ENCODE measurements at regions not wholly inside any gene's neighbourhood (a gene's known extent, or its start where the extent isn't known, plus 50 kb on each side); places are given as distances from the start of the nearest gene placed in this dataset.

DNA sequence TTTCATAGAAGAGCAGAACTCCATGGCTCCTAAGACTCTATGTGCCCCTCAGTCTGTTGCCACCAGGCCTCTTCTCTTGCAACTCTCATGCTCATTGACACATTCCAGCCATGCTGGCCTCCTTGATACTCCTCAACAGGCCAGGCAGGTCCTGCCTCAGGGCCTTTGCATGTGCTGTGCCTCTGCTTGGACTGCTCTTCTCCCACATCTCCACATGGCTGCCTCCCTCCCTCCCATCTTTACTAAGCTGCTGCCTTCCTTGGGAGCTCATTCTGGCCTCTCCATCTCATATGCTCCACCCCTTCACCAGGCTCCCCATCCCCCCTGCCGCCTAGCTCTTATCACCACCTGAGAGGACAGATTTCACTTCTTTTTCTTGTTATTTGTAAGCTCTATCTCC lies 103.8 kb upstream of the GPR26 start:
- Histone ChIP-seq H4K20me1 (ENCODE audit: insufficient read depth, low read length) (no peaks in the 10 kb centered on the region; the same call in 1 of the 2 replicates), H3K4me3 (ENCODE audit: low read depth in 1 of 2, low read length in 2 of 2) (no peak overlapping the region), H3K9ac (ENCODE audit: low read depth, low read length) (no peak overlapping the region), H3K27ac (ENCODE audit: low read length) (no peak overlapping the region), H3K4me2 (ENCODE audit: insufficient read depth, low read length) (no peak overlapping the region), H3K79me2 (ENCODE audit: insufficient read depth, low read length) (no peaks in the 10 kb centered on the region), H2AFZ (ENCODE audit: low read depth, low read length) (no peak overlapping the region), H3K36me3 (ENCODE audit: insufficient read depth, low read length) (no peaks in the 10 kb centered on the region), H3K27me3 (ENCODE audit: insufficient read depth, low read length, poor library complexity) (peaks cover 3% of the 10 kb centered on the region), H3K9me3 (ENCODE audit: insufficient read depth, low read length, severe bottlenecking) (no peaks in the 10 kb centered on the region), H3K4me1 (ENCODE audit: insufficient read depth, low read length) (no peaks in the 10 kb centered on the region)
- DNase-seq (no peak), ATAC-seq (ENCODE audit: insufficient read depth, low read depth) (no peak)
- no peak for TF ChIP-seq EZH2 (IDR thresholded peaks at IDR 0.05; ENCODE audit: borderline replicate concordance, low read depth, low read length, severe bottlenecking)

DNA sequence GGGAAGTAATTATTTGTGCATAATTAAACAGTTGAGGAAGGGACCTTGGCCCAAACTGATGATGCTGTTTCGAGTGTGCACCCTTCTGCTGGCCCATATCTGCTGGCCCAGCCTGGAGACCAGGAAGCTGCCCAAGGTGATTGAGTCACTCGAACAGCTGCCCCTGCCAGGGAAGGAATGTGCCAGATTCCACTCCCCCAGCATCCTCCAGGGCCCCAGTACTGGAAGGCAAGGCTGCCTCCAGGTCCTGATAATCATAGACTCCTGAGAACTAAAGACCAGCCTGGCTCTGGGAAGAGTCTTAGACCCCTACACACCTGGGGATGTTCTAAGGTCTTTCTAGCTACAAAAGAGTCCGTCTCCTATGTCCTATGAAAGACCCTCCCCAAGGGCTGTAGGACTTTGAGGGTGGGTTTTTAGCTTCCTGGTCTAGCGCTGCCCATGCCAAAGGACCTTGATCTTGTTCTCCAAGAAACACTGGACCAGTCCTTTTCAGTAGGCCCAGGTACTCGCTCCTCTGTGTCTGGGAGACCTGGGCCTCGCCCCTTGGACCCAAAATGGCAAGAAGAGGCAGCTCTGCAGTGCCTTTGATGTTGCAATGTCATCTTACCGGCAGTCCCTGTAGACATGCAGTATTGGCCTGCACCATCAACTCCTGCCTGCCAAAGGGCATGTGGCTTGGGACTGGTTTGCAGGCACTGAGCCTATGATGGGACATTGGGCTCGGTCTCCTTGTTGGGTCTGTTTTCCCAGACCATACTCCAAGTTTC lies 103.2 kb upstream of the GPR26 start:
- no peak overlapping the region for H3K4me2 ChIP-seq (ENCODE audit: insufficient read depth, low read length)
- TF ChIP-seq EZH2 (IDR thresholded peaks at IDR 0.05; ENCODE audit: borderline replicate concordance, low read depth, low read length, severe bottlenecking) = no peak
- TF ChIP-seq, protein P1, sequence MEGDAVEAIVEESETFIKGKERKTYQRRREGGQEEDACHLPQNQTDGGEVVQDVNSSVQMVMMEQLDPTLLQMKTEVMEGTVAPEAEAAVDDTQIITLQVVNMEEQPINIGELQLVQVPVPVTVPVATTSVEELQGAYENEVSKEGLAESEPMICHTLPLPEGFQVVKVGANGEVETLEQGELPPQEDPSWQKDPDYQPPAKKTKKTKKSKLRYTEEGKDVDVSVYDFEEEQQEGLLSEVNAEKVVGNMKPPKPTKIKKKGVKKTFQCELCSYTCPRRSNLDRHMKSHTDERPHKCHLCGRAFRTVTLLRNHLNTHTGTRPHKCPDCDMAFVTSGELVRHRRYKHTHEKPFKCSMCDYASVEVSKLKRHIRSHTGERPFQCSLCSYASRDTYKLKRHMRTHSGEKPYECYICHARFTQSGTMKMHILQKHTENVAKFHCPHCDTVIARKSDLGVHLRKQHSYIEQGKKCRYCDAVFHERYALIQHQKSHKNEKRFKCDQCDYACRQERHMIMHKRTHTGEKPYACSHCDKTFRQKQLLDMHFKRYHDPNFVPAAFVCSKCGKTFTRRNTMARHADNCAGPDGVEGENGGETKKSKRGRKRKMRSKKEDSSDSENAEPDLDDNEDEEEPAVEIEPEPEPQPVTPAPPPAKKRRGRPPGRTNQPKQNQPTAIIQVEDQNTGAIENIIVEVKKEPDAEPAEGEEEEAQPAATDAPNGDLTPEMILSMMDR (IDR thresholded peaks at IDR 0.05; ENCODE audit: borderline replicate concordance, extremely low read depth, low read length, poor library complexity, severe bottlenecking) = no peak
- H3K9ac ChIP-seq (ENCODE audit: low read depth, low read length) = no peak overlapping the region
- H4K20me1 ChIP-seq (ENCODE audit: insufficient read depth, low read length) = no peaks in the 10 kb centered on the region; the same call in 1 of the 2 replicates
- DNase-seq (no peak), ATAC-seq (ENCODE audit: insufficient read depth, low read depth) (no peak)
- no peaks in the 10 kb centered on the region for H3K9me3 ChIP-seq (ENCODE audit: insufficient read depth, low read length, severe bottlenecking)
- H3K79me2 ChIP-seq (ENCODE audit: insufficient read depth, low read length) = no peaks in the 10 kb centered on the region
- no peaks in the 10 kb centered on the region for H3K4me1 ChIP-seq (ENCODE audit: insufficient read depth, low read length)
- no peaks in the 10 kb centered on the region for H3K36me3 ChIP-seq (ENCODE audit: insufficient read depth, low read length)
- peaks cover 3% of the 10 kb centered on the region for H3K27me3 ChIP-seq (ENCODE audit: insufficient read depth, low read length, poor library complexity)
- H3K27ac ChIP-seq (ENCODE audit: low read length) = no peak overlapping the region
- H2AFZ ChIP-seq (ENCODE audit: low read depth, low read length) = no peak overlapping the region
- H3K4me3 ChIP-seq (ENCODE audit: low read depth in 1 of 2, low read length in 2 of 2) = no peak overlapping the region

DNA sequence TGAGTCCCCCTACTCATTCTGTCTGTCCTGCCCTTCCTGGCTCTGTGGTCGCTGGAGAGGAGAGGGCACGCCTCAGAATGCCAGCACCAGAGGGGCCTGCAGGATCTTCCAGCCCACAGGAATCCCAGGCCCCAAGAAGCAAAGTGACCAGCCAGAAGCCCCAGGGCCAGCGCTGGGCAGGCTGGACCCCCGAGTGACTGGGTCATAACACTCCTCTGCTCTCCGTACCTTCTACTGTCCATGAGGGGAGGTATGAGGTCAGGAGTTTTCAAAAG lies 102.6 kb upstream of the GPR26 start:
- DNase-seq = no peak
- H3K27ac ChIP-seq (ENCODE audit: low read length) = no peak overlapping the region
- H3K4me2 ChIP-seq (ENCODE audit: insufficient read depth, low read length) = no peak overlapping the region
- TF ChIP-seq, protein P1 (IDR thresholded peaks at IDR 0.05; ENCODE audit: borderline replicate concordance, extremely low read depth, low read length, poor library complexity, severe bottlenecking) = no peak
- no peak for TF ChIP-seq EZH2 (IDR thresholded peaks at IDR 0.05; ENCODE audit: borderline replicate concordance, low read depth, low read length, severe bottlenecking)
- H2AFZ ChIP-seq (ENCODE audit: low read depth, low read length) = no peak overlapping the region
- no peaks in the 10 kb centered on the region; the same call in 1 of the 2 replicates for H4K20me1 ChIP-seq (ENCODE audit: insufficient read depth, low read length)
- H3K79me2 ChIP-seq (ENCODE audit: insufficient read depth, low read length) = no peaks in the 10 kb centered on the region
- no peaks in the 10 kb centered on the region for H3K4me1 ChIP-seq (ENCODE audit: insufficient read depth, low read length)
- no peak for ATAC-seq (ENCODE audit: insufficient read depth, low read depth)
- H3K9me3 ChIP-seq (ENCODE audit: insufficient read depth, low read length, severe bottlenecking) = no peaks in the 10 kb centered on the region
- H3K27me3 ChIP-seq (ENCODE audit: insufficient read depth, low read length, poor library complexity) = peaks cover 6% of the 10 kb centered on the region
- H3K9ac ChIP-seq (ENCODE audit: low read depth, low read length) = no peak overlapping the region
- H3K4me3 ChIP-seq (ENCODE audit: low read depth in 1 of 2, low read length in 2 of 2) = no peak overlapping the region
- no peaks in the 10 kb centered on the region for H3K36me3 ChIP-seq (ENCODE audit: insufficient read depth, low read length)

DNA sequence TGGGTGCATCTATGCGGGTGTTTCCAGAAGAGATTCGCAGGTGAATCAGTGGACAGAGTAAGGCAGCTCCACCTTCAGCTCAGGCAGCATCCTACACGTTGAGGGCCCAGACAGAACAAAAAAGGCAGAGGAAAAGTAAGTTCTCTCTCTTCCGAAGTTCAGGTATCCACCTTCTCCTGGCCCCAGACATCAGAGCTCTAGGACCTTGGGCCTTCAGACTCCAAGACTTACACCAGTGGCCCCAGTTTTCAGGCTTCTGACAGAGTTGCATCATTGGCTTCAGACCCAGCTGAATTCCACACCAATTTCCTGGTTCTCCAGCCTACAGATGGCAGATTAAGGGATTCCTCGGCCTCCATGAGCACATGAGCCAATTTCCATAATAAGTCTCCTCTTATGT lies 102.2 kb upstream of the GPR26 start:
- no peaks in the 10 kb centered on the region for H3K4me1 ChIP-seq (ENCODE audit: insufficient read depth, low read length)
- no peaks in the 10 kb centered on the region for H3K79me2 ChIP-seq (ENCODE audit: insufficient read depth, low read length)
- H3K4me2 ChIP-seq (ENCODE audit: insufficient read depth, low read length) = no peak overlapping the region
- no peak for ATAC-seq (ENCODE audit: insufficient read depth, low read depth)
- no peak overlapping the region for H2AFZ ChIP-seq (ENCODE audit: low read depth, low read length)
- peaks cover 10% of the 10 kb centered on the region for H3K27me3 ChIP-seq (ENCODE audit: insufficient read depth, low read length, poor library complexity)
- no peak overlapping the region for H3K4me3 ChIP-seq (ENCODE audit: low read depth in 1 of 2, low read length in 2 of 2)
- no peak overlapping the region for H3K27ac ChIP-seq (ENCODE audit: low read length)
- H3K9me3 ChIP-seq (ENCODE audit: insufficient read depth, low read length, severe bottlenecking) = no peaks in the 10 kb centered on the region
- DNase-seq = no peak
- no peaks in the 10 kb centered on the region for H3K36me3 ChIP-seq (ENCODE audit: insufficient read depth, low read length)
- H3K9ac ChIP-seq (ENCODE audit: low read depth, low read length) = no peak overlapping the region
- TF ChIP-seq, protein P1 (IDR thresholded peaks at IDR 0.05; ENCODE audit: borderline replicate concordance, extremely low read depth, low read length, poor library complexity, severe bottlenecking) = no peak
- TF ChIP-seq EZH2 (IDR thresholded peaks at IDR 0.05; ENCODE audit: borderline replicate concordance, low read depth, low read length, severe bottlenecking) = no peak
- no peaks in the 10 kb centered on the region; the same call in 1 of the 2 replicates for H4K20me1 ChIP-seq (ENCODE audit: insufficient read depth, low read length)

Data from DND-41 (cell line).